ENCODE measurements at regions not wholly inside any gene's neighbourhood (a gene's known extent, or its start where the extent isn't known, plus 50 kb on each side); places are given as distances from the start of the nearest gene placed in this dataset.

- no peaks in the 10 kb centered on the region for H3K27me3 ChIP-seq
- DNase-seq (no peak), ATAC-seq (peak in 1 of 8 donors; percentile 33)
- WGBS, 2 donors = 74 to 78% methylated on average over 3 of the region's 3 CpGs
- no peak overlapping the region for H3K4me3 ChIP-seq
- H3K4me1 ChIP-seq = no peaks in the 10 kb centered on the region
- H3K36me3 ChIP-seq = no peaks in the 10 kb centered on the region
- no peak for TF ChIP-seq CTCF (IDR thresholded peaks at IDR 0.05)
- peaks cover 0 to 5% (median 0%) of the 10 kb centered on the region in 11 donors for H3K9me3 ChIP-seq
- H3K27ac ChIP-seq = no peak overlapping the region
- intact Hi-C loops (cut with DNase I) = no loop called here
Measured at GRCh38 chr2:53473775-53474311, 293.8 kb upstream of the CHAC2 start.

GRCh38 chr2:53473236-53473635 is 294.4 kb upstream of the CHAC2 start:
- Histone ChIP-seq H3K9me3 (peaks cover 0 to 5% (median 0%) of the 10 kb centered on the region in 11 donors), H3K27ac (no peak overlapping the region), H3K4me1 (no peaks in the 10 kb centered on the region), H3K36me3 (no peaks in the 10 kb centered on the region), H3K27me3 (no peaks in the 10 kb centered on the region), H3K4me3 (no peak overlapping the region)
- ATAC-seq (peak in 7 of 8 donors; percentile 30 to 79 (median 49)), DNase-seq (no peak)
- WGBS, 2 donors = 67 to 69% methylated on average over 4 of the region's 4 CpGs
- intact Hi-C loops (cut with DNase I) = no loop called here
- TF ChIP-seq CTCF (IDR thresholded peaks at IDR 0.05) = peak in 7 of 9 donors; percentile 24 to 53 (median 38)

GRCh38 chr2:53467467-53468180 is 300.0 kb upstream of the CHAC2 start:
- 65 to 66% methylated on average over 4 of the region's 4 CpGs for WGBS, 2 donors
- intact Hi-C loops (cut with DNase I) = no loop called here
- no peak for DNase-seq

More at GRCh38 chr2:53467467-53468180, 300.0 kb upstream of the CHAC2 start:
- Histone ChIP-seq H3K4me3 (no peak overlapping the region), H3K27me3 (no peaks in the 10 kb centered on the region), H3K27ac (no peak overlapping the region), H3K9me3 (peaks cover 0 to 5% (median 0%) of the 10 kb centered on the region in 11 donors), H3K36me3 (no peaks in the 10 kb centered on the region), H3K4me1 (no peaks in the 10 kb centered on the region)
- TF ChIP-seq CTCF (IDR thresholded peaks at IDR 0.05) = no peak
- no peak for ATAC-seq
